ENCODE measurements at regions not wholly inside any gene's neighbourhood (a gene's known extent, or its start where the extent isn't known, plus 50 kb on each side); places are given as distances from the start of the nearest gene placed in this dataset.
"Not testable (repeated sequence)": the region's sequence is repeated elsewhere in the genome, so short reads cannot be mapped to it uniquely, and the experiment has no call there.

DNA sequence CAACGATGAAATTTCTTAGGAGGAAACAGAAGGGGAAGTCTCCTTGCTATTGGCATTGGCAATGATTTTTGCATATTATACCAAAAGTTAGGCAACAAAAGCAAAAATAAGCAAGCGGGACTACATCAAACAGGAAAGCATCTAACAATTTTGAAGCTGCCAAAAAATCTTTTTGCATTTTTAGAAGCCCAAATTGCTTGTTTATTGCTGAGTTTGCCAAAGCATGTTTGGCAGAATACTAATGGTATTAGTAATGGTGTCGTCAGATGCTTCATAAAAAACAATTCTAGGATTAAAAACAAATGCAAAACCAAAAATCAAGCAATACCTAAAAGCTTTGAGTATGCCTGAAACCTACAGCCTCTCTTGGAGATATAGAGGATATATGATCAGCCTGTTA, 80.0 kb downstream of the GALR1 start:
- no peak for DNase-seq

DNA sequence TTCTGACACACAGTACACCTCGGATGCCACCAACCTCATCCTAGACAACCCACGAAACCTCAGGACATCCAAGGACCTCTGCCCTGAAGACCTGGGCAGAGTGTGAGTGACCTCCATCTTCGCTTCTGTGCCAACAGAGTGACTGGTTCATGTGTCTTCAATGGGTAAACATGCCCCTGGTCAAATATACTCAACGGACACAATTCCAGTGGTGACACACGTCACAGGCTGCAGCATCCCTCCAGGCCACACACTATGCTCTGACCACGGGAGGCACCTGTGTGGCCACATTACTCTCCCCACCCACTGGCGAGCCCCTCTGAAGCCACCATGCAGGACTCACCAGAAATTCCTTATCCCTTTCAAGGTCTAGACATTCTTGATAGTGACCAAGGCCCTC, 85.2 kb downstream of the GALR1 start:
- DNase-seq = no peak

DNA sequence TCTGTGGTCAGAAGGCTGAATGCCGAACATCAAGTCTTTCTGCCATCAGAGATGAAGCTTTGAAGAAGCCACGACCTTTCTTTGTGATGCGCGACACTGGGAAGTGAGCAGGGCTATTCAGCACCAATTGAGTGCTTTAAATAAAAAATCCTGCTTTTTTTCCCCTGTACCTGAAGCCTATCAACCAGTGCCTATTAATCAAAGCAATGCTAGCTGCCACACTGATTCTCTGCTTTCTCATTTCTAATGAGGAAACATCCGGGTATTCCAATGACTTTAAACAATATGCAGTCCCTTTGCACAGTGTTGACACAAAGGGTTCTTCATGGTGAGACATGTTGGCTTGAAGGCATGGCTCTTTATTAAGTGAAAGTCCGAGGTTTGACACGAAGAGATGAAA, 88.0 kb downstream of the GALR1 start:
- no peak for DNase-seq

DNA sequence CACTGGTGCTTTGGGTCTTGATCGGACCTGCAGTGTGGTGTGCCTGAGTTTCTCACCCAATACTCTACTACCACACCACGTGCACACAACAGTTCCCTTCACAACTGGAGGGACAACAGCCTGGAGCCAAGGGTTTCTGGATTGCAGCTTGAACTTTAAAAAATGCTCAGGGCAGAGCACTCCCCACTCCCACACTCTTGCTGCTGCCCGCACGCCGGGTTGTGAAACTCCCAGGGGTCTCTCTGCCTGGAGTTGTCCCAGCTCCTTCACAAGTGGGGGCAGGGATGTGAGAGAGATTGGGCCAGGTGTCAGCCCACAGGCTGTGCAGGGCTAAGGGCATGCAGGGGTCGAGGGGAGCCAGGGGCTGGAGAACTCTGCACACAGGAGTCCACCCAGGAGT, 89.4 kb downstream of the GALR1 start:
- no peak for DNase-seq

DNA sequence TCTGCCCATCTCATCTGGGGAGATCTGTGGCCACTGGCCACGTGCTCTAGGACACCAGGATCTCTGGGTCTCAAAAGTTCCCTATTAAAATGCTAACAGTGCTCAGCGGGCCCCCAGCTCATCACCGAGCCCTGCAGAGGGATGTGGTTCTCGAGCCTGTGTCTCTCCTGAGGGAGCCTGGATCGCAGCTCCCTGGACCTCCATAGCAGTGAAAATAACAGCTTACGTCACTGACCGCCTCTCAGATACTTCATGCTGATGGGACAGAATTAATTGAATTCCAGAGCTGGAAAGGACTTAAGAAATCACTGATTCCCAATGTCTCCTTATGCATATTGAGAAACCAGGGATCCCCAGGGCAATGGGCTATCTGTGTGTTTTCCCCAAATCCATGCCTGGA, 90.0 kb downstream of the GALR1 start:
- DNase-seq = no peak

DNA sequence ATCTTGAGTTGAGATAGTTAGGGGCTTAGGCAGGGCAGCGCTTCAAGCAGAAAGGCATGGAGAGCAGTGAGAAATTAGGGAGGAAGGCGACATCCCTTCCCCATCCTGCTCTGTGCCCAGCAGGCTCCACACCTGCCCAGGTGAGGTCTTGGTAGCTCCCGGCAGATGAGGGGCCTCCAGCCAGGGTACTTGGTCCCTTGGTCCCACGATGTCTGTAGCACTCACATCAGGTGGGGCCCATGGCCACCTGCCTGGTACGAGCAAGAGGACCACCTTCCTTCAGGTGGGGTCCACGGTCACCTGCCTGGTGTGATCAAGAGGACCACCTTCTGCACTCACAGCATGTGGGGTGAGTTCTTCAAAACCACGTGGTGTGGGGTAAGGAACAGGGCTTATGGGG, 91.2 kb downstream of the GALR1 start:
- DNase-seq = no peak

DNA sequence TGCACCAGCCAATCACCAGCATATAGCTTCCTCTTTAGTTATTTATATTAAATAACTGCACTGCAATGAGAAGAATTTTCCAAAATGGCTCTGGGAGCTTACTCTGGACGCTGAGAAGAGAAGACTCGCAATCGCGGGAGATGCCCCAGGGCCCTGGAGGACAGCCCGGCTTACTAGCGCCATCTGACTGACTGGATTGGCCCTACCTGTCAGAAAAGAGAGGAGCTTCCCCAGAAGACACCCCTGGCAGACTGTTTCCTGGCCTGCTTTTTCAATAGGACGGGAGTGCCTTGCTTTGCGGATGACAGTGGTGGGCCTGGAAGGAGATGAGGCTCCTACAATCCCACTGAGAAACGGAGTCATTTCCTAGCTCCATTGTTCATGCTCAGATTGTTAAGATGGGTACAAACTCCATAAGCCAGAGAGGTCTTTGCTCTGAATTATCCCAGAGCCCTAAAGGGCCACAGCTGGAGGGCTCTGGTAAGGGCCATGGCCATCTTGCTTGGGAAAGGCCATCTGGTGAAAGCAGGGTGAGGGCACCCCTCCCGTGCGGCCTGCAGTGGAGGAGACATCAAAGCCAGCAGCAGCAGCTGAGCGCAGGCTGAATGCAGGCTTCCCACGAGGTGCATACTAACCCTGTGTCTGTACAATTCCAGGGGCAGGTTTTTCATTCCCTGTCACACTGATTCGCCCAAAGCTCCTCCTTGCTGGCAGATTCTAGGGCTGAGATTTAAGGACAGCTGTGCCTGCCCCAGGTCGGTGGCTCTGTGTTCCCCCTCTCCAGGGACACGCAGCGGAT, 92.1 kb downstream of the GALR1 start:
- no peak for DNase-seq

DNA sequence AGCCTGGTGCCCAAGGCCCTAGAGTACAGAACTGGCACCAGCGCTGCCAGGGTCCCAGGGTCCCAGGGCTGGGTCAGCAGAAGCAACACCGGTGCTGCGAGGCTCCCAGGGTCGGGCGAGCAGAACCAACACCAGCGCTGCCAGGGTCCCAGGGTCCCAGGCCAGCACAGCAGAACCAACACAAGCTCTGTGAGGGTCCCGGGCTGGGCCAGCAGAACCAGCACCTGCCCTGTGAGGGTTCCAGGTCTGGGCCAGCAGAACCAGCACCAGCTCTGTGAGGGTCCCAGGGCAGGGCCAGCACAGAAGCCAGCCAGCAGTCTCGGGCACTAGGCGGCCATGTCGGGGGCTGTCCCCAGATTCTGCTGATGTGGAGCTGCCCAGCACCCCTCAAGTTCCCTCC, 93.1 kb downstream of the GALR1 start:
- no peak for DNase-seq

DNA sequence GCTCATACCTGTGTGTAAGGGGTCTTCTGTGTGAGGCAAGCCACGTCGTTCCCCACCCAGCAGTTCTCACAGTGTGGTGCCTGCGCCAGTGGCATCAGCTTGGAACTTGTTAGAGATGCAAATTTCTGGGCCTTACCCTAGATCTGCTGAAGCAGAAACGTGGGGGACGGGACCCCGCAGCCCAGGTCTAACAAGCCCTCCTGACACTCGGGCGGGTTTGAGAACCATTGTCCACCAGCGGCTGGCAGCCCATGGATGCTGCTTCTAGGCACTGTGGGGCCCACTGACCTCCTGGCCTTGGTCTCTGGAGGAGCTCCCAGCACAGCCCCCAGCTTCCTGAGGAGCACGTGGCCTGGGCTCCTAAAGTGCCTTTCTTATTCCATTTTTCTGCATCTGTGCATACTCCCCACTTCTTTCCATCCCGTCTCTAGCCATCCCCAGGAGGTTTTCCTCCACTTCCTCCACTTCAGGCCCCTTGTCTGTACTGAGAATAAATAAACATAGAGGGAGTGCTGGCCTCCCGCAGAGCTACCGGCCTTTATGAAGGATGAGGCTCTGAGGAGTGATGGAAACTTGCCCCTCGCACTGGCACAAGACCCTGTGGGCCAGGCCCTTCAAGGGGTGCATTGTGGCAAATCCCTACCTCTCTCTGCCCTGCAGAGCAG, 94.3 kb downstream of the GALR1 start:
- DNase-seq = no peak

DNA sequence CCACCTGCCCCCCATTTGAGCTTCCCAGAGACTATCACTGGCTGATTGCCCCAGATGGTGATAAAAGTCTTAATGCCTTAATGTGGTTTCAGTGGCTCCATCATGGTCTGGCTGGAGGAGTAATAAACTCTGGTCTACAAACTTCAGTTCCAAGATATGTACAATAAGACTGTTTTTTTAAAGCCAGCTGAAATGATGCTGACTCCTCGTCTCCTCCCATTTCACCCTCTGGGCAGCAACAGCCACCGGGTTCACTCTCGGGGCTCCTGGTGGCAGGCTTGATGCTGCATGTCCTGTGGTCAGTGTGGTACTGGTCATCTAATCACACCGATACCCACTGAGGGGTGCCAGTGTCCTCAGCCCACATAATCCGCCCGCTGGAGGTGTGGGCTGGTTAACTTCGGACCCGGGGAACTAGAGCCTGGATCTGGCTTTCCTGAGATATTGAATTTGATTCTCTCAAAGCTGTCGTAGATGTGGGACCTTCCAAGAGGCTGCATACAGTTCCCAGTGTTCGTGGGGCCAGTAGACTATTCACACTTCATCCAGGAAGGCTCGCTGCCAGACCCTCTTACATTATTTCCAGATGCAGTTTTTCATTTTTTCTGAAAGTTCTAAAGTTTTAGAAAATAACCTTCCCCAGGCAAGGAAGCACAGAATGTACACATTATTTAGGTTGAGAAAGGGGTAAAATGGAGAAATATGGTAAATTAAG, 95.3 kb downstream of the GALR1 start:
- no peak for DNase-seq

DNA sequence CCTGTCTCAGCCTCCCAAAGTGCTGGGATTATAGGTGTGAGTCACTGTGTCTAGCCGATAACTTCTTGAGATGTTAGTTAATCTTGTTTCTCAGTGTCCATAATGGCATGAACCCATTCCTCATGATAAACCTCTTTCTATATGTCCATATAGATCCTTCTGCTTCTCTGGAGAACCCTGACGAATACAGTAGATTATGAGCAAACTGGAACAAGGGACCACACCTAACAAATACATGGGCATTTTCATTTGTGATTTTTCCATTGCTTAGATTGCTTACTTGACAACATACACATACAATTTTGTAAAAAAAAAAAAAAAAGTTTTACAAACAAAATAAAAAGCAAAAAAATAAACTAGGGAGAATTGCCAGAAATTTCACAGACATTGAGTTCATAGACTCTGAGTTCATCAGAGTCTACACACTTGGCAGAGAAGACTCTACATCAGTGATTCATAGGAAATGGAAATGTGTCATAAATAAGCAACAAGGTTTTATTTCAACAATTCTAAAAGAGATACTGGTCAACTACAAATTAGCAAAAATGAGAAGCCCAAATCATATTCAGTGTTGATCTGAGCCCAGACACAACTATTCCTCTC, 96.7 kb downstream of the GALR1 start:
- DNase-seq = no peak

DNA sequence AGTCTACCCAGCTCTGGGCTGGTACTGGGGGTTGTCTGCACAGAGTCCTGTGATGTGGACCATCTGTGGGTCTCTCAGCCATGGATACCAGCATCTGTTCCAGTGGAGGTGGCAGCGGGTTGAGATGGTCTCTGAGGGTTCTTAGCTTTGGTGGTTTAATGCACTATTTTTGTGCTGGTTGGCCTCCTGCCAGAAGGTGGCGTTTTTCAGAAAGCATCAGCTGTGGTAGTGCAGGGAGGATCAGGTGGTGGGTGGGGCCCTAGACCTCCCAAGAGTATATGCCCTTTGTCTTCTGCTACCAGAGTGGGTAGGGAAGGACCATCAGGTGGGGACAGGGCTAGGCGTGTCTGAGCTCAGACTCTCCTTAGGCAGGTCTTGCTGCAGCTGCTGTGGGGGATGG, 103.7 kb downstream of the GALR1 start:
- DNase-seq = not testable (repeated sequence)

DNA sequence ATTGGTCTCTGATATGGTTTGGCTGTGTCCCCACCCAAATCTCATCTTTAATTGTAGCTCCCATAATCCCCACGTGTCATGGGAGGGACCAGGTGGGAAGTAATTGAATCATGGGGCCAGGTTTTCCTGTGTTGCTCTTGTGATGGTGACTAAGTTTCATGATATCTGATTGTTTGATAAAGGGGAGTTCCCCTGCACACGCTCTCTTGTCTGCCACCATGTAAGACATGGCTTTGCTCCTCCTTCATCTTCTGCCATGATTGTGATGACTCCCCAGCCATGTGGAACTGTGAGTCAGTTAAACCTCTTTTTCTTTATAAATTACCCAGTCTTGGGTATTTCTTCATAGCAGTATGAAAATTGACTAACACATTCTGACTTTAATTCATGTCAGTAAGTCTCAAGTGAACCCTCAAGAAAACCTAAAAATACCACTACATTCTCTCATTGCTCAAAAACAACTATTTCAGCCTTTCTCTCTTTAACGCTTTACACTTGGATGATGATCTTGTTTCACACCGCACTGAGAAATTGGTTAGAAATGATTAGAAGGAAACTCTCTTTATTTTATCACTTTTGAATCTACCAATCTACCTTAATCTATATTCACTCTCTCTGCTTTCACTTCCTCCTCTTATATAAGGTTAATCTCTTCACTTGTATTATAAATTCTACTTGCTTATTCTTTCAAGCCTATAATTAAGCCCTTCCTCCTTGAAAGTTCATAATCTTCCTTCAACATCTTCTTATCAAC, 110.1 kb downstream of the GALR1 start:
- no peak for DNase-seq

DNA sequence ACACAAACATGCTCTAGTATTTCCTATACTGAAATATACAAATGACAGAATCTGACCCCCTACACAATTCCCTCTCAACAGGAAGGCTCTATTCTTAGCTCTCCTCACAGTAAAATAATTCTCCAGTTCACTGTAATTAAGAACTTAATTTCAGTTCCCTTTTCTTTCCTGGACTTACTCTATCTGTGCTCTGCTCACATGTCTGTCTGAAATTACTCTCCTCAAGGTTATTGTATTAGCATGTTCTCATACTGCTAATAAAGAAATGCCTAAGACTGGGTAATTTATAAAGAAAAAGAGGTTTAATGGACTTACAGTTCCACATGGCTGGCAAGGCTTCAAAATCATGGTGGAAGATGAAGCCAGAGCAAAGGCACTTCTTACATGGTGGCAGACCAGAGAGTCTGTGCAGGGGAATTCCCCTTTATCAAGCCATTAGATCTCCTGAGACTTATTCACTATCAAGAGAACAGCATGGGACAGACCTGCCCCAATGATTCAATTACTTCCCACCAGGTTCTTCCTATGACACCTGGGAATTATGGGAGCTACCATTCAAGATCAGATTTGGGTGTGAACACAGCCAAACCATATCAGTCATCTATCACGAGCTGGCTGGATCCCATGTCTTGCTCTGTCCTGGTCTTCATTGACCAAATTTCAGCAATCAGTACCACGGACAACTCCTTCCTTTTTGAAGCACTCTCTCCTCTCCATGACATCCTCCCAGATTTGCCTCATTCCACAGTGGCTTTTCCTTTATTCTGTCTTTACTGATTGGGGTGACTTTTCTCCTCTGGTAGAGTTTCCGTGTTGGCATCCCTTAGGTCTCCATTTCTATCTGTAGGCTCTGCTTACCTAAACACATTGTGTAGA, 110.9 kb downstream of the GALR1 start:
- DNase-seq = no peak

DNA sequence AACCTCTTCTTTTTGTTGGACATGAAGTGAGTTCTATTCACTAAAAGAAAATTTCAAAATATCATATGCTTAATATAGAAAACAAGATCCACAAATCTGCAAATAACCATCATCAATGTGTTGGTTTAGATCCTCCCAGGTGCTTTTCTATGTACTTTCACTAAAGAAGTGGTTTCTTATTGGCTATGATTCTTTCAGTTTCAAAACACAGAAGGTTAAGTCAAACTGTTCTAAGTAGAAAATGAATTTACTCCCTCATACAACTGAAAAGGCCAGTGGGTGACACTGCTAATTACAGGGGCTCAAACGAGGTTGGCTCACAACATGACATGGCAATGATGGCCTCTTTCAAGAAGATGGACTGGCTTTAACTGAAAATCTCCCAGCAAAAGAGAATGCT, 111.7 kb downstream of the GALR1 start:
- no peak for DNase-seq

DNA sequence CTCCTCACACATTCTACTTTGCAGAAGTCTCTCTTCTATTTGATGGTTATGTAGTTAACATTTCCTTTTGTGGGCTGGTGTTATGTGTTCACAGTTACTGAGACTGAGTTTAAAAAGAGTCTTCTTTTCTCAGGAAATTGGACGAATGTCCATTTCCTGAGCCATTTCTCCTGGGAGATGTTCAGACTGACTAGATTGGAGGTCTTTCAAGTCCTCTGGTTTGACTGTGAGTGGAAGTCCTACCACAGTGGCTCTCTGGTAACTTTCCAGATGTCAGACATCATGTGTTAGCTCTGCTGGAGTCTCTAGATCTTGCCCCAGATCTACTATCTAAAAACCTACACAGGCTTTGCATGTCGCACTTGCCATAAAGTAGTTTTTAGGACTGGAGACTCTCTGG, 116.0 kb downstream of the GALR1 start:
- DNase-seq = no peak

DNA sequence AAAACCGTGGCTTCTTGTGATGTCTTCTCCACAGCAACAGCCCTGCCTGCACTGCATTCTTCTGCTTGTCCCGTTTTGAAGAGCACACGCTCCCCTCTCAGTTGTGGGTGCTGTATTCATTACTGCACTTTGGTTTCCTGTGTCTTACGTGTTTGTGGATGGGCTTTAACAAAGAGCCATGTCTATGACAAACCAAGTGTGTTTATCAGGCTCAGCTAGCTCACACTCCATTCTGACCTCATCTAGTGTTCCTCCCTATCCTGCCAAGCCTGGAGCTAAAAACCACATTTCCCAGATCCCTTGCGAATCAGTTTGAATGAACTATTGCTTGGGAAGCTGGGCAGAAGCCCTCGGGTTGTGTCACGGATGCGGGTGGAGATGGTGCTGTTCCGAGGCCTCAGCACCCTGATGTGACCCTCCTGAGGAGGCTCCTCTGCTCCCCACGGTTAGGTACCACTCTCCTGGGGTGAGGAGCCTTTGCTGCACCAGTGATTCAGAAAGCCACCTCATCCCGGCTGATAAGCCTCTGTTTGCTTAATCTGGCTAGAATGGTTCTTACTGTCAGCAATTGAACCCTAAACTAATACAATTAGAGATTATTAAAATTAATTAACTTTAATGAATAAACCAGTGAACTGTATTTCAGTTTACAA, 116.5 kb downstream of the GALR1 start:
- no peak for DNase-seq

DNA sequence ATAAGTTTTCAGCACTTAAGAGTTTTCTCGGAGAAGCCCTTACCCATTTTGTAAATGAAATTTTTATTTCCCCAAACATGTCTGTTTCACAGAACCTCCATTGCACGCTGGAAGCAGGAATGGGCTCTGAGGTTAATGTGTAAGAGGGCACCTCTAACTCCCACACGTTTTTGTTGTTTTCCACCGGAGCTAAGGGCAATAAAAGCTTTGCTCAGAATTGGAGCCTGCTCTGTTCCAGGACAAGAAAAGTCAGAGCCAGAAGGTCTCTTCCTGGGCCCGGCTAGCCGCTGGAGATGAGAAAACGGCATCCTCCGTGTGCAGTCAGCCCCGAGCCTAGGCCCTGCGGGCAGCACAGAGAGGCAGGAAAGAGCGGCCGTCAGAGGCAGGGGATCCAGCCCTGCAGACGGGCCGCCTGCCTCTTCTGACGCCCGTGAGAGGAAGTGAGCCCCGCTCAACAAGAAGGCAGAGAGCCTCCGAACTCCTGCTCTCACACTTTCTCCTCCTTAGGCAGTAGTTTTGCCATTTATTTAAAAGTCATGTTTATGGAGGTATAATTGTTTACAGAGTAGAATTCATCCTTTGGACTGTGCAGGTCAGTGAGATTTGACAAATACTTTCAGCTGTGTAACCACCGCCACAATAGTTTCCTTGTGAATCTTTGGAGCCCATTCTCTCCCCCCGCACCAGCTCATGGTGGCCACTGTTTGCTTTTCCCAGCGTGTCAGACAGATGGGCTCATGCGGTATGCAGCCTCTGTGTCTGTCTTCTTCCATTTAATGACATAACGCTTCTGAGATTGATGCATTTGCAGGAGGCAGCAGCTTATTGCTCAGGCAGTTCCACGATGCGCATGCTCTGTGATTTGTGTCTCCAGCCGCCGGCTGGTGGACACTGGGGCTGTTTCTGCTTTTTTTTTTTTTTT, 117.3 kb downstream of the GALR1 start:
- no peak for DNase-seq

DNA sequence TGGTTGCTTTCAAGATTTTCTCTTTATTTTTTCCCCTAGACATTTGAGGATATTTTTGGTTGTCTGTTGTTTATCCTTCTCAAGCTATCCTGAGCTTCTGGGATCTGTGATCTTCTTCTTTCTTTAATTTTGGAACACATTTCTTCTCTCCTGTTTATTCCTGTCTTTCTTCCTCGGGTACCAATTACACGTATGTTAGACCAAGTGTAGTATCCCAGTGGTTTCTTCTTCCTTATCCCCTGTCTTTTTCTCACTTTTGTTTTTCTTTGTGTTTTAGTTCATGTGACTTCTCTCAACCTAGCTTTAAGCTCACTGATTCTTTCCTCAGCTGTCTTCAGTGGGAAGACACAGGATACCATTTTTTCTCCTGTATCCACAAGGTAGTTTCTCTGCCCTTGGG, 120.0 kb downstream of the GALR1 start:
- DNase-seq = no peak

Data from suppressor macrophage treated with lipopolysaccharide for 4 hours (primary cell).